Urothelium cell line (cell line): ENCODE measurements at regions not wholly inside any gene's neighbourhood (a gene's known extent, or its start where the extent isn't known, plus 50 kb on each side); places are given as distances from the start of the nearest gene placed in this dataset.
A peak's percentile ranks its signal among the peaks of the same experiment; 100 is the strongest.
"Not testable (repeated sequence)": the region's sequence is repeated elsewhere in the genome, so short reads cannot be mapped to it uniquely, and the experiment has no call there.

ENCODE experiments used
- DNase-seq: peaks from one replicate; pipeline ENCODE4 v3.0.0; 2011; ENCODE audit warnings: low spot score, mixed read lengths
- FAIRE-seq: peaks from 2 replicates; lab custom pipeline; 2011; peaks lifted over from hg19 to GRCh38; lab: Jason Lieb, UNC

GRCh38 chr6:112401083-112401482 lies 54.0 kb downstream of the RFPL4B start:
- DNase-seq (no peak), FAIRE-seq (no peak)

GRCh38 chr6:112407101-112407590 lies 60.0 kb downstream of the RFPL4B start:
- no peak for FAIRE-seq
- no peak for DNase-seq

- DNase-seq (no peak), FAIRE-seq (no peak)
Observed at GRCh38 chr6:112408522-112408921, 61.4 kb downstream of the RFPL4B start.

GRCh38 chr6:112409311-112409710 lies 62.2 kb downstream of the RFPL4B start:
- DNase-seq = no peak
- FAIRE-seq = no peak

GRCh38 chr6:112413780-112414179 lies 66.7 kb downstream of the RFPL4B start:
- FAIRE-seq (no peak), DNase-seq (peak; percentile 9)

GRCh38 chr6:112415366-112415765 lies 68.2 kb downstream of the RFPL4B start:
- DNase-seq = no peak
- no peak for FAIRE-seq

- DNase-seq = no peak
- no peak for FAIRE-seq
Observed at GRCh38 chr6:112416866-112417265, 69.7 kb downstream of the RFPL4B start.

GRCh38 chr6:112427011-112427410 lies 79.9 kb downstream of the RFPL4B start:
- not testable (repeated sequence) for DNase-seq, FAIRE-seq

- FAIRE-seq (no peak), DNase-seq (no peak)
Observed at GRCh38 chr6:112427499-112427898, 80.4 kb downstream of the RFPL4B start.

GRCh38 chr6:112428477-112428876 lies 81.3 kb downstream of the RFPL4B start:
- FAIRE-seq = no peak
- DNase-seq = no peak

- DNase-seq (no peak), FAIRE-seq (no peak)
Observed at GRCh38 chr6:112429226-112429625, 82.1 kb downstream of the RFPL4B start.

GRCh38 chr6:112431803-112432202 lies 84.7 kb downstream of the RFPL4B start:
- DNase-seq = no peak
- FAIRE-seq = no peak

- no peak for DNase-seq
- no peak for FAIRE-seq
Observed at GRCh38 chr6:112432853-112433252, 85.7 kb downstream of the RFPL4B start.

- DNase-seq = no peak
- no peak for FAIRE-seq
Observed at GRCh38 chr6:112433457-112433856, 86.3 kb downstream of the RFPL4B start.

- FAIRE-seq (no peak), DNase-seq (no peak)
Observed at GRCh38 chr6:112434896-112435435, 87.8 kb downstream of the RFPL4B start.

- DNase-seq (no peak), FAIRE-seq (no peak)
Observed at GRCh38 chr6:112437058-112437457, 89.9 kb downstream of the RFPL4B start.

GRCh38 chr6:112439010-112439409 lies 91.9 kb downstream of the RFPL4B start:
- no peak for DNase-seq
- FAIRE-seq = no peak

- no peak for FAIRE-seq
- no peak for DNase-seq
Observed at GRCh38 chr6:112439432-112439831, 92.3 kb downstream of the RFPL4B start.

- FAIRE-seq = no peak
Observed at GRCh38 chr6:112441607-112442006, 94.5 kb downstream of the RFPL4B start.

GRCh38 chr6:112443179-112444065 lies 96.3 kb downstream of the RFPL4B start:
- DNase-seq (no peak), FAIRE-seq (no peak)

More at GRCh38 chr6:112441607-112442006, 94.5 kb downstream of the RFPL4B start:
- no peak for DNase-seq

GRCh38 chr6:112448786-112449185 lies 101.7 kb downstream of the RFPL4B start:
- DNase-seq, FAIRE-seq: not testable (repeated sequence)

GRCh38 chr6:112450663-112451062 lies 103.5 kb downstream of the RFPL4B start:
- no peak for DNase-seq
- FAIRE-seq = no peak
